LNCAP (cell line): ENCODE measurements at regions not wholly inside any gene's neighbourhood (a gene's known extent, or its start where the extent isn't known, plus 50 kb on each side); places are given as distances from the start of the nearest gene placed in this dataset.

ENCODE experiments used
- TF ChIP-seq, protein P1 (sequence below): fragments of 450-650 bp; IDR thresholded peaks from 2 replicates; pipeline ENCODE4 v1.5.1; 2017; ENCODE audit warnings: mild to moderate bottlenecking

- TF ChIP-seq, protein P1, sequence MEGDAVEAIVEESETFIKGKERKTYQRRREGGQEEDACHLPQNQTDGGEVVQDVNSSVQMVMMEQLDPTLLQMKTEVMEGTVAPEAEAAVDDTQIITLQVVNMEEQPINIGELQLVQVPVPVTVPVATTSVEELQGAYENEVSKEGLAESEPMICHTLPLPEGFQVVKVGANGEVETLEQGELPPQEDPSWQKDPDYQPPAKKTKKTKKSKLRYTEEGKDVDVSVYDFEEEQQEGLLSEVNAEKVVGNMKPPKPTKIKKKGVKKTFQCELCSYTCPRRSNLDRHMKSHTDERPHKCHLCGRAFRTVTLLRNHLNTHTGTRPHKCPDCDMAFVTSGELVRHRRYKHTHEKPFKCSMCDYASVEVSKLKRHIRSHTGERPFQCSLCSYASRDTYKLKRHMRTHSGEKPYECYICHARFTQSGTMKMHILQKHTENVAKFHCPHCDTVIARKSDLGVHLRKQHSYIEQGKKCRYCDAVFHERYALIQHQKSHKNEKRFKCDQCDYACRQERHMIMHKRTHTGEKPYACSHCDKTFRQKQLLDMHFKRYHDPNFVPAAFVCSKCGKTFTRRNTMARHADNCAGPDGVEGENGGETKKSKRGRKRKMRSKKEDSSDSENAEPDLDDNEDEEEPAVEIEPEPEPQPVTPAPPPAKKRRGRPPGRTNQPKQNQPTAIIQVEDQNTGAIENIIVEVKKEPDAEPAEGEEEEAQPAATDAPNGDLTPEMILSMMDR, result no peak
Observed at GRCh38 chrX:39504850-39505259, 592.9 kb downstream of the BCOR start.

DNA sequence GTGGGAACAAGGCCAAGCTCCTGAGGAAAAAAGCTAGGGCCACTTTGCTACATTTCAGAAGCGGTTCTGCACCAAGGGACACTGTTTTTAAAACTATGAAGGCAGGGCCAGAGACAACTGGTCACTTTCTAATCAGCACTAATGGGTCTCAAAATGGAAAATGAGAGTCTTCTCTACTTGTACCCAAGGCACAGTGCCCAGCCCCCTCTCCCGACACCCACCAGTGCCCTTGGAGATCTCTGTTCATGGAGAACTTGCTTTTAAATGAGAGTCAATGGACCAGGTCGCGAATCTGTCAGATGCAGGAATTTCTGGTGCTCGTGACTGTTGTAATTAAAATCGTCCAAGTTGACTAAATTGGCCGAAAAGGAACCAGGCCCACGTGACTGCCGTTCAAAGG lies 591.6 kb downstream of the BCOR start:
- TF ChIP-seq, protein P1, result no peak

DNA sequence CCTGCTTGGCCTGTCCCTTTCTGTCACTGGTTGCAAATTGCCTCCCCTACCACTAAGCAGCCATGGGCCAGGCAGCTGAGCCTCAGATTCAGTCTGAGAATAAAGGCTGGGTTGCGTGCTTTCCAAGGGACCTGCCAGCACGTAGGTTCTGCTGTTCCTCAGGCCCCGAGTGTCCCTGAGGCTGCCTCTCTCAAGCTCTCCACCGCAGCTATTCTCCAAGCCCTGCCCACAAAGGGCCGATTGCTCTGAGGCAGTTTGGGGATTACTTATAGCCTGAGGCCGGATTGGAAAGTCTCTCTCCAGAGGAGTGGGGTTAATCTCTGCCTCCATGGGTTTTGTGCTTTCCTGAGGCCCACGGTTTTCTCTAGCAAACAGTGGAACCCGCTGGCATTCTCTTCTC lies 590.7 kb downstream of the BCOR start:
- TF ChIP-seq, protein P1, result no peak

DNA sequence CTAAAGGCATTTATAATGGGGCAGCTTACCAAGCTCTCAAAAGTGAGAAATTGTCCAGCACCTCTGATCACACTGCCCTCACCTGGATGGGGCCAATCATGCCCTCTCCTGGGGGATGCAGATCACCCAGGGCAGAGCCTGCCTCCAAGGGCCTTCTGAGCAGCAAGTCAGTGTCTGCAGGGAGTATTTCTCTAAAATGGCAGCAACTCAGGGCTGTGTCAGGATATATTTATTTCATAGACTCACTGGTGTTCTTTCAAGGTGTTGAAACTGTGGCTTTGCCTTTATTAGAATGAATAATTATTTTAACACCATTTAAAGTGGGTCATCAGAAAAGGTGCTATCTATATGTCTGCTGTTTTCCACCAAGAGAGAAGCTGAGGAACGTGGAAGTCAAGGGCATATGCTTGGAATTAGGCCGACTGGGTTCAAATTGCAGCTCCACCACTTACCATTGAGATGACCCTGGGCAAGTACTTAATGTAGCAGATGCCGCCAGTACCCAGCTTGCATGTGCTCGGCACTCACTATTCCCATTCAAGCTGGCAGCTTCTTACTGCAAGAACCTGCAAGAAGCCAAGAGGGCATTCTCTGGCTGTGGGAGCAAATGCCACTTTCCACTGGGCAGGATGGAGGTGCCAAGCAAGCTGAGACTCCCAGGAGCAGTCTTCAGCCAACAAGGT lies 590.0 kb downstream of the BCOR start:
- TF ChIP-seq, protein P1, result no peak

DNA sequence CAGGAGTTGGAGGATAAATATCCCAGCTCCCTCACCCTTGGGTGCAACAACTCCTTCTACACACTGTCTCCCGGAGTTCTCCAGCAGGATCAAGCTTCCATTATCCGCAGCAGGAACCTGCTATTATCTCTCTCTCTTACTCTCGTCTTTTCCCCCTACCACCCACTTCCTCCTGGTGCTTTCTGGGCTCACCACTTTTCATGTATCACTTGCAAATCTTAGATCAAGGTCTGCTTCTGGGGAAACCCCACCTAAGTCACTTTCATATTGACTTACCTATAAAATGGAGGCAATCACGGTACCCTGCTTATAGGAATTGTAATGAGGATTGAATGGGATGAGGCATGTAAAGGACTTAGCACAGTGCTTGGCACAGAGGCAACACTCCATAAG lies 589.5 kb downstream of the BCOR start:
- TF ChIP-seq, protein P1, result no peak

GRCh38 chrX:39509157-39509556 lies 588.6 kb downstream of the BCOR start:
- TF ChIP-seq, protein P1, result no peak

GRCh38 chrX:39513836-39514235 lies 583.9 kb downstream of the BCOR start:
- TF ChIP-seq, protein P1, result no peak

GRCh38 chrX:39514801-39515200 lies 583.0 kb downstream of the BCOR start:
- TF ChIP-seq, protein P1, result no peak
